ENCODE measurements at regions not wholly inside any gene's neighbourhood (a gene's known extent, or its start where the extent isn't known, plus 50 kb on each side); places are given as distances from the start of the nearest gene placed in this dataset.

DNA sequence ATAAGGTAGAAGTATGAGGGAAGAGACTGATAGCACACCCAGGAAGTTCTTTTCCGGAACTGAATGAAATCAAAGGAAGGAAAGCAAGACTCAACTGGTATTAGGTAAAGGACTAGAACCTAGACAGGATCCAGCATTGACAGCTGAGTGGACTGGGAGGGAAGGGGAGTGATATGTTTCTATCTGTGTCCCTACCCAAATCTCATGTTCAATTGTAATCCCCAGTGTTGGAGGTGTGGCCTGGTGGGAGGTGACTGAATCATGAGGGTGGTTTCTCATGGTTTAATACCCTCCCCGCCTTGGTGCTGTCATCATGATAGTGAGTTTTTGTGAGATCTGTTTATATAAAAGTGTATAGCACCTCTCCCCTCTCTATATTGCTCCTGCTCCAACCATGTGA is 415.9 kb upstream of the KCNMB2 start:
- TF ChIP-seq CTCF (conservative IDR thresholded peaks at IDR 0.05; ENCODE audit: low read length): no peak
- no peak for DNase-seq (ENCODE audit: low read depth)
- H3K4me3 ChIP-seq (ENCODE audit: low read length): no peak overlapping the region

GRCh38 chr3:178126686-178127085 is 409.6 kb upstream of the KCNMB2 start:
- no peak overlapping the region for H3K4me3 ChIP-seq (ENCODE audit: low read length)
- no peak for TF ChIP-seq CTCF (conservative IDR thresholded peaks at IDR 0.05; ENCODE audit: low read length)
- DNase-seq (ENCODE audit: low read depth): no peak

DNA sequence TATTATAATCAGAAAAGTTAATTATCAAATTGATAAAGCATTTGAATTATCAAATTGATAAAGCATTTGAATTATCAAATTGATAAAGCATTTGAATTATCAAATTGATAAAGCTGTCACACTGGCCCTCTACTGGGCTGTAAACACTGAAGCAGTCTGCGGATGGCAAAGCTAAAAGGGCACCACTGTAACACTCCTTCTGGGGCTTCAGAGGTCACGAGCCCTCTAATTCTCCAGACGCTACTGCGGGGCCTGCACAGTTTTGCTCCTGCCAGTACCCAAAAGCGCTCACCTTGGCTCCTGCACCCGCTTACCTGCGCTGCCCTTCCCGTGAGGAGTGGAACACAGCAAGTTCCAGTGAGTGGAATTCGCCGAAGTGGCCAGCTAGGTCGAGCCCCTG is 409.0 kb upstream of the KCNMB2 start:
- no peak overlapping the region for H3K4me3 ChIP-seq (ENCODE audit: low read length)
- TF ChIP-seq CTCF (conservative IDR thresholded peaks at IDR 0.05; ENCODE audit: low read length): no peak
- no peak for DNase-seq (ENCODE audit: low read depth)

- DNase-seq (ENCODE audit: low read depth): peak; percentile 30
Observed at GRCh38 chr3:178129109-178129508, 407.1 kb upstream of the KCNMB2 start.

DNA sequence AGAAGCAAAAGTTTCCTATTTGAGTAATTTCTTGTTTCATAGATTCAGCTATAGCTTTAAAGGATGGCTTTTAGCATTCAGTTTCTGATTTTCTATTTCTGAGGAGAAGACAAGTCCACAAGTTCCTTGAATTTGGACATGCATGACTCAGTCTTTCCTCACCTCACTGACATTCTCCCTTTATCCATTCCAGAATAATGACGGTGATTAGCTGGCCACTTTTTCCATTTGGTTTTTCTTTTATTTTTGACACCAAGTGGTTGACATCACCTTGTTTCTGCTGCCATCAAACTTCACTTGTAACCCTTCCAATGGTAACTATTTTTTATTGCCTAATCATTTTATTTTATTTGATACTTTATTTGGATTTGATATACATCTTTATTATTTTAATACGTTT is 404.4 kb upstream of the KCNMB2 start:
- no peak overlapping the region for H3K4me3 ChIP-seq (ENCODE audit: low read length)
- TF ChIP-seq CTCF (conservative IDR thresholded peaks at IDR 0.05; ENCODE audit: low read length): no peak
- peak; percentile 60 for DNase-seq (ENCODE audit: low read depth)

More at GRCh38 chr3:178129109-178129508, 407.1 kb upstream of the KCNMB2 start:
- no peak for TF ChIP-seq CTCF (conservative IDR thresholded peaks at IDR 0.05; ENCODE audit: low read length)
- H3K4me3 ChIP-seq (ENCODE audit: low read length): no peak overlapping the region

DNA sequence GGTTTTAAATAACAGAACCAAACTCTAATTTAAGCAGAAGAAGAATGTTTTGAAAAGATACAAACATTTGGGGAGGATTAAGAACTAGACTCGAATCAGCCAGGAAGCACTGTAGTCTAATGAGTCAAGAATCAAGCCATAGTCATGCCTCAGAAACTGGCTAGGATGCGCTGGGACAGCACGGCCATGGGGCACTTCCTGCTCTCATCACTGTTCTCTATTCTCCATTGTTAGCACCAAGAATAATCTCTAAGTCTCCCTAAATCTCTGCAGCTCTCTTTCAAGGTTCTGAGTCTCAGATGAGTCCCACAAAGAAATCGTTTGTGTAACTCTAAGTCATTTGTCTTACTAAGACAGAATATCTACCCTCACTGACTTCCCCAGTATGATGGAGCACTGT is 399.0 kb upstream of the KCNMB2 start:
- DNase-seq (ENCODE audit: low read depth): peak; percentile 20
- TF ChIP-seq CTCF (conservative IDR thresholded peaks at IDR 0.05; ENCODE audit: low read length): no peak
- H3K4me3 ChIP-seq (ENCODE audit: low read length): no peak overlapping the region

GRCh38 chr3:178137831-178138230 is 398.4 kb upstream of the KCNMB2 start:
- no peak for TF ChIP-seq CTCF (conservative IDR thresholded peaks at IDR 0.05; ENCODE audit: low read length)
- H3K4me3 ChIP-seq (ENCODE audit: low read length): no peak overlapping the region
- peak; percentile 53 for DNase-seq (ENCODE audit: low read depth)

Data from AG10803 (cell line).